ENCODE measurements at regions not wholly inside any gene's neighbourhood (a gene's known extent, or its start where the extent isn't known, plus 50 kb on each side); places are given as distances from the start of the nearest gene placed in this dataset.

DNA sequence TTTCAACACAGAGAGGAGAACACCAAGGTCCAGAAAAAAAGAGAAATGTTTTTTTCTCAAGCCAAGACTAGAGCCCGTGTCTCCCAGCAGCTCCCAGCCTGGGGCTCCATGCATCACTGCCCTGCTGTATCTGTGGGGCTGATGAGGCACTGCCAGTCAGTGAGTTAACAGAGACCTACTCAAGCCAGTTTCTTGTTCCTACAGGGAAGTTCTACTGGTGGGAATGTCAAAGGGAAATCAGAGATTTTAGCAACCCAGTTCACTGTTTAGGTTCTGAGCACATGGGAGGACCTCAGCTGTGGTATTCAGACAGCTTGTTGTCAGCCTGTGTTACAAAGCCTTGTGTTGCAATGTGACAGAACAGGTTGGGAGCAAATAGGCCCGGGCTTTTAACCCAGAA is 234.3 kb downstream of the TLE3 start:
- TF ChIP-seq, protein P1, sequence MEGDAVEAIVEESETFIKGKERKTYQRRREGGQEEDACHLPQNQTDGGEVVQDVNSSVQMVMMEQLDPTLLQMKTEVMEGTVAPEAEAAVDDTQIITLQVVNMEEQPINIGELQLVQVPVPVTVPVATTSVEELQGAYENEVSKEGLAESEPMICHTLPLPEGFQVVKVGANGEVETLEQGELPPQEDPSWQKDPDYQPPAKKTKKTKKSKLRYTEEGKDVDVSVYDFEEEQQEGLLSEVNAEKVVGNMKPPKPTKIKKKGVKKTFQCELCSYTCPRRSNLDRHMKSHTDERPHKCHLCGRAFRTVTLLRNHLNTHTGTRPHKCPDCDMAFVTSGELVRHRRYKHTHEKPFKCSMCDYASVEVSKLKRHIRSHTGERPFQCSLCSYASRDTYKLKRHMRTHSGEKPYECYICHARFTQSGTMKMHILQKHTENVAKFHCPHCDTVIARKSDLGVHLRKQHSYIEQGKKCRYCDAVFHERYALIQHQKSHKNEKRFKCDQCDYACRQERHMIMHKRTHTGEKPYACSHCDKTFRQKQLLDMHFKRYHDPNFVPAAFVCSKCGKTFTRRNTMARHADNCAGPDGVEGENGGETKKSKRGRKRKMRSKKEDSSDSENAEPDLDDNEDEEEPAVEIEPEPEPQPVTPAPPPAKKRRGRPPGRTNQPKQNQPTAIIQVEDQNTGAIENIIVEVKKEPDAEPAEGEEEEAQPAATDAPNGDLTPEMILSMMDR (IDR thresholded peaks at IDR 0.05; ENCODE audit: low read depth, low read length), result no peak
- H3K36me3 ChIP-seq, result no peaks in the 10 kb centered on the region
- peaks cover 6% of the 10 kb centered on the region for H3K4me1 ChIP-seq
- no peaks in the 10 kb centered on the region for H3K27me3 ChIP-seq
- DNase-seq, result no peak
- no peak overlapping the region for H3K4me3 ChIP-seq (ENCODE audit: low read depth, low read length)
- no peaks in the 10 kb centered on the region for H3K9me3 ChIP-seq

DNA sequence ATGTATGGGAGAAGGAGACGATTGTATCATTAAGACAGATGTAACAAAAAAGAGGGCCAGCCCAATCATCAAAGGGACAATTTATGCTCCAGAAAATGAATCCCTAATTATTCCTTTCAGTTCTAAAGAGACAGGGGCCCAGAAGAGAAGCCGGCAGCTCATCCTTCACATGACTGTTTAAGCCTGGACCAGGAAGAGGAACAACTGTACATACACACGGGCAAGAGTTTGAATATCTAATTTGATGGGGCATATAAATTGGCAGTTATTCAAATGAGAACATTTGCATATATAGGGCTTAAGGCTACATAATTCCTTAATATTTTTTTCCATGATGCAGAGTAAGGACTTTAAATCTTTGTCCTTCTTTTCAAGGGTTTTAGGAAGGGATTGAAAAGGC is 232.3 kb downstream of the TLE3 start:
- DNase-seq, result no peak
- Histone ChIP-seq H3K9me3 (no peaks in the 10 kb centered on the region), H3K4me1 (peaks cover 6% of the 10 kb centered on the region), H3K27me3 (no peaks in the 10 kb centered on the region), H3K4me3 (ENCODE audit: low read depth, low read length) (no peak overlapping the region), H3K36me3 (no peaks in the 10 kb centered on the region)
- TF ChIP-seq, protein P1 (IDR thresholded peaks at IDR 0.05; ENCODE audit: low read depth, low read length), result no peak

DNA sequence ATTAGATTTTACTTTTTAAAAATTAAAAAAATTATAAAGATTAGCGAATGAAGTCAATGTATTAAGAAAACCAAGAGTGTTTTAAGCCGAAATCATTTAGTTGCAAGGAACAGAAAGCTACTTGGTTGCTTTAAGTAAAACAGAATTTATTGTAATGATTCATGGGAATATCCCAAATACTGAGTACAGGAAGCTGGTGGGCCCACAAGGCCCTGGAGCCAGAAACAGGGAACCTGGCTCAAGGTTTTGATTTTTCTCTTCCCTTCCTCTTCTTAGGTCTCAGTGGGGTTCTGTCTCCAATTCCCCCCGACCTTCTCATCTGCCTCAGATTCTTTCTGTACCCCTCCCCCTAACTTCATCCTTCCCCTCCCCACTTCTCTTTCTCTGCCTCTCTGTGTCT is 229.0 kb downstream of the TLE3 start:
- Histone ChIP-seq H3K9me3 (no peaks in the 10 kb centered on the region), H3K27me3 (no peaks in the 10 kb centered on the region), H3K36me3 (no peaks in the 10 kb centered on the region), H3K4me1 (no peaks in the 10 kb centered on the region; the same call in 1 of the 2 replicates), H3K4me3 (ENCODE audit: low read depth, low read length) (no peak overlapping the region)
- TF ChIP-seq, protein P1 (IDR thresholded peaks at IDR 0.05; ENCODE audit: low read depth, low read length), result no peak
- DNase-seq, result no peak

DNA sequence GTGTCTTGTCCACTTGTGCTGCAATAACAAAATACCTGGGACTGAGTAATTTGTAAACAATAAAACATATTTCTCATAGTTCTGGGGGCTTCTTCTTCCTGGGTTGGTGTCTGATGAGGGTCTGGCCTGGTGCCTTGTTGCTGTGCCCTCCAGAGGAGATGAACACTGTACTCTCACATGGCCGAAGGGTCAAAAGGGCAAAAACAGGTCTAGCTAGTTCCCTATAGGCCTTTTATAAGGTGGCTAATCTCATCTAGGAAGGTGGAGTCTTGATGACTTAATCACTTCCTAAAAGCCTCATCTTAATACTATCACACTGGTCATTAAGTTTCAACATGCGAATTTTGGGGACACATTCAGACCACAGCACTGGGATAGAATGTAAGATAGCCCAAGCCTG is 228.4 kb downstream of the TLE3 start:
- no peak for DNase-seq
- Histone ChIP-seq H3K4me3 (ENCODE audit: low read depth, low read length) (no peak overlapping the region), H3K9me3 (no peaks in the 10 kb centered on the region), H3K36me3 (no peaks in the 10 kb centered on the region), H3K4me1 (no peaks in the 10 kb centered on the region; the same call in 1 of the 2 replicates), H3K27me3 (no peaks in the 10 kb centered on the region)
- TF ChIP-seq, protein P1 (IDR thresholded peaks at IDR 0.05; ENCODE audit: low read depth, low read length), result no peak

DNA sequence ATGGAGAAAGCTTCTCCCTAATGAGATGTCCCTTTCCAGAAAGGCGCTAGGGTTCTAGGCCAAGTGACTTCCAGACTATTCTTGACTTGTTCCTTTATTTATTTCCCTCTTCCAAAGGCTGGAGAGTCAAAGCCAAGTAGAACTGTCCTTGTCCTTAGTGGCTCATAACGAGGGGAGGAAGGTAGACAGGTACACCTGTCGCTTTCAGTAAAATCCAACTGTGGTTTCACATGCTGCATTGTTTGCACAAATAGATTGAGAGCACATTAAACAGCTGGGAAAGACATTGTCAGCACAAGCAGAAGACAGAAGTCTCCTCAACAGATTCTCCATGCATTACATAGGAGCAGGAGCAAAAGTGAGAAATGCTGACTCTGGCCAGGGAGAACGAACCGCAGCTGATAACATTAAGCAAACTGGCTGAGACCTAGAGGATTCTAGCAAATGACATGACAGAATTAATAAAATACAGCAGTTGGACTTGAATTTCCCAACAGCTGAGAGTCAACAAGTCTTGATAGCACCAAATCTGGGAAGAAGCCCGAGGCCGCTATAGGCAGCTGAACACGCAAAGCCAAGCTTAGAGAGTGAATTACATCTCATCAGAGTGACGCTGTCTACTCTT is 227.7 kb downstream of the TLE3 start:
- no peak for DNase-seq
- TF ChIP-seq, protein P1 (IDR thresholded peaks at IDR 0.05; ENCODE audit: low read depth, low read length), result no peak
- H3K4me1 ChIP-seq, result no peaks in the 10 kb centered on the region
- H3K27me3 ChIP-seq, result no peaks in the 10 kb centered on the region
- H3K36me3 ChIP-seq, result no peaks in the 10 kb centered on the region
- no peaks in the 10 kb centered on the region for H3K9me3 ChIP-seq
- no peak overlapping the region for H3K4me3 ChIP-seq (ENCODE audit: low read depth, low read length)

DNA sequence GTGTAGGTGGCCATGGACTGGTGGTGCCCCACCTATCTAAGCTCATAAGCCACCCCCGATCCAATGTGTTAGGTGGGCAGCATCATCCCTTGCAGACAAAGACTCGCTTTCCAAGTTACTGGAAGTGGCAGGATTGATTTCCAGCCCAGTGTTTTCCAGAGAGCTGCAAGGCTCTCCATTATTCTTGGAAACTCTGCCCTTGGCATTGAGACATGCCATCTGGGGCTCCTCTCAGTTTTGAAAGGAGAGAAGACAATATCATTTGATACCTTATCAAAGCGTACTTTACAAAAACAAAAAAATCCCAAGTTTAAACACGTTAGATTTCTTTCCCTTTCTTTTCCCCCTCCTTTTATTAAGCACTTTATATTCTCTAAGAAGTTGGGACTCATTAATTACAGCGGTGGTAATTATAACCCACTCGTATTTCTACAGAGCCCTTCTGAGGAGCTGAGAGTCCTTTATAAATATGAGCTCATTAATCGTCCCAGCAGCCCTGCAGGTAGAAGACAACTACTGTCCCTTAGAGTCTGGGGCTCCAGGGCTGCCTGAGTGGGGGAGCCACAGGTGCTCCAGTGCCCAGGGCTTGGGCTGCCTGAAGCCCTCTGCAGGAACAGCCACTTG is 226.1 kb downstream of the TLE3 start:
- DNase-seq, result no peak
- no peaks in the 10 kb centered on the region for H3K9me3 ChIP-seq
- no peaks in the 10 kb centered on the region for H3K36me3 ChIP-seq
- no peak overlapping the region for H3K4me3 ChIP-seq (ENCODE audit: low read depth, low read length)
- TF ChIP-seq, protein P1 (IDR thresholded peaks at IDR 0.05; ENCODE audit: low read depth, low read length), result no peak
- H3K27me3 ChIP-seq, result no peaks in the 10 kb centered on the region
- no peaks in the 10 kb centered on the region for H3K4me1 ChIP-seq

Data from BE2C (cell line).